Chondrocyte (in vitro differentiated cells): ENCODE measurements at regions not wholly inside any gene's neighbourhood (a gene's known extent, or its start where the extent isn't known, plus 50 kb on each side); places are given as distances from the start of the nearest gene placed in this dataset.

Experiments
- DNase-seq: peaks from one replicate; pipeline ENCODE4 v3.0.0; 2021; ENCODE audit warnings: mixed read lengths, low spot score
- H3K27ac Mint-ChIP-seq: one replicate; pipeline ENCODE4 v1.8.0; 2021; ENCODE audit warnings: mild to moderate bottlenecking, moderate library complexity, mixed read lengths; ENCODE audit not compliant: unreplicated experiment
- H3K27me3 Mint-ChIP-seq: 2 replicates; pipeline ENCODE4 v1.8.0; 2021; ENCODE audit warnings: low read depth, mixed read lengths
- H3K36me3 Mint-ChIP-seq: 2 replicates; pipeline ENCODE4 v1.8.0; 2021; ENCODE audit warnings: low read depth, mixed read lengths
- H3K4me1 Mint-ChIP-seq: 2 replicates; pipeline ENCODE4 v1.8.0; 2021; ENCODE audit warnings: low read depth, mild to moderate bottlenecking, mixed read lengths
- H3K4me3 Mint-ChIP-seq: one replicate; pipeline ENCODE4 v1.8.0; 2021; ENCODE audit warnings: mild to moderate bottlenecking, moderate library complexity, mixed read lengths; ENCODE audit not compliant: unreplicated experiment
- H3K9me3 Mint-ChIP-seq: 2 replicates; pipeline ENCODE4 v1.8.0; 2021; ENCODE audit warnings: low read depth, mixed read lengths
- TF ChIP-seq, protein P1 (sequence below): fragments of 200-600 bp; sonication (generic); IDR thresholded peaks from 2 replicates; pipeline ENCODE4 v1.5.0; 2021; ENCODE audit warnings: antibody characterized with exemption, mild to moderate bottlenecking, moderate library complexity

DNA sequence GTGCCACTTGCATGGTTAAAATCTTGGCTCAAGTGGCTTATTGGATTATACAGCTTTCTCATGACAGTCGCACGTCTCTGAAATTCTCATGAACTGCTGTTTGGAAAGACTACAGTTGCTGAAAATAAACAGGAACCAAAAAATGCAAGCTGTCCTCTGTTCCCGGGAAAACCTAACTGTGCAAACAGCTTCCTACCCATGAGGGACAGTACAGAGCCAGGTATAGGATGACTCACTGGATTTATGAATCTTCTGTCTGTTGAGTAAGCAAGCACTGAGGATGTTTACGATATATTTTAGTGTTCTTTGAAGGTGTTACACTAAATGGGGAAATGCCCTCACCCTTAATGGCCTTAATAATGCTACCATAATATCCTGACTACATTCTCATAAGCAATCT lies 380.3 kb upstream of the TNC start:
- Mint-ChIP-seq H3K36me3 (no peaks in the 10 kb centered on the region), H3K4me3 (no peak overlapping the region), H3K27me3 (no peaks in the 10 kb centered on the region), H3K27ac (no peak overlapping the region), H3K4me1 (peaks cover 17% of the 10 kb centered on the region), H3K9me3 (no peaks in the 10 kb centered on the region)
- DNase-seq: no peak
- TF ChIP-seq, protein P1, sequence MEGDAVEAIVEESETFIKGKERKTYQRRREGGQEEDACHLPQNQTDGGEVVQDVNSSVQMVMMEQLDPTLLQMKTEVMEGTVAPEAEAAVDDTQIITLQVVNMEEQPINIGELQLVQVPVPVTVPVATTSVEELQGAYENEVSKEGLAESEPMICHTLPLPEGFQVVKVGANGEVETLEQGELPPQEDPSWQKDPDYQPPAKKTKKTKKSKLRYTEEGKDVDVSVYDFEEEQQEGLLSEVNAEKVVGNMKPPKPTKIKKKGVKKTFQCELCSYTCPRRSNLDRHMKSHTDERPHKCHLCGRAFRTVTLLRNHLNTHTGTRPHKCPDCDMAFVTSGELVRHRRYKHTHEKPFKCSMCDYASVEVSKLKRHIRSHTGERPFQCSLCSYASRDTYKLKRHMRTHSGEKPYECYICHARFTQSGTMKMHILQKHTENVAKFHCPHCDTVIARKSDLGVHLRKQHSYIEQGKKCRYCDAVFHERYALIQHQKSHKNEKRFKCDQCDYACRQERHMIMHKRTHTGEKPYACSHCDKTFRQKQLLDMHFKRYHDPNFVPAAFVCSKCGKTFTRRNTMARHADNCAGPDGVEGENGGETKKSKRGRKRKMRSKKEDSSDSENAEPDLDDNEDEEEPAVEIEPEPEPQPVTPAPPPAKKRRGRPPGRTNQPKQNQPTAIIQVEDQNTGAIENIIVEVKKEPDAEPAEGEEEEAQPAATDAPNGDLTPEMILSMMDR: no peak

DNA sequence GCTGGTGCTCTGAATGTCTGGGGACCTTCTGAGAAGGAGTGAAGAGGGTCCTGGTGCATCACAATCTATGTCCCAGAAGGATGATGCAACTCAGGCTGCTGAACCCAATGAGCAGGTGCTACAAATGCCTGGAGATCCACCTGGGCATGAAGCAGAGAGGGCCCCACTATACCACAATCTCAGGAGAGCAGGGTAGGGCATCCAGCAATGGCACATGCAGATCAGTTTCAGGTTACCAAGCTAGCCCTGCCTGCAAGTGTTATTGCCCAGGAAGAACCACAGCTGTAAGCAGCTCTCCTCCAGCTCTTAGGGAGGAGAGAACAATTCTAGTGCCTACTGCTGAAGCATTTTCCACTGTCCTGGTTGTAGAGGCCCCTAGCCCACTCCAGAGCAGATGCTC lies 389.2 kb upstream of the TNC start:
- no peaks in the 10 kb centered on the region for H3K27me3 Mint-ChIP-seq

DNA sequence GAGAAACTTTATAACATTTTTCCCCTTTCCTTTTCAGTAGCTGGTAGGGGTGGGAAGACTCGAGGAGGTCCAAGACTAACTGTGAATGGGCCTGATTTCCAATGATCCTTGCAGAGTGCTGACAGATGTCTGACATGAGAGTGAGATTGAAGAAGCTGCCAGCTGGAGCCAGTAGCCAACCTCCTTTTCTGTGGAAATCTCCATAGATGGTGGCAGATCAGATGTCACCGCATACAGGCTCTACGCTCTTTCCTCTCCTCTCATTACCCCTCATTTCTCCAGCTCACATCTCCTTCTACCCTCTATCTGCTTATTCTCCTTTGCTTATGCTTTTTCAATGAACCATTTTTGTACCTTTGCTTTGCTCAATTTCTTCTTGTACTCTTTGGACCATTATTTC lies 395.2 kb upstream of the TNC start:
- no peak overlapping the region for H3K4me3 Mint-ChIP-seq
- peaks cover 3% of the 10 kb centered on the region for H3K9me3 Mint-ChIP-seq
- H3K36me3 Mint-ChIP-seq: no peaks in the 10 kb centered on the region
- no peaks in the 10 kb centered on the region for H3K27me3 Mint-ChIP-seq
- TF ChIP-seq, protein P1: no peak
- H3K27ac Mint-ChIP-seq: no peak overlapping the region
- no peak for DNase-seq
- H3K4me1 Mint-ChIP-seq: peaks cover 11% of the 10 kb centered on the region

More for the DNA sequence above, 389.2 kb upstream of the TNC start:
- no peak for DNase-seq
- Mint-ChIP-seq H3K36me3 (no peaks in the 10 kb centered on the region), H3K9me3 (peaks cover 13% of the 10 kb centered on the region), H3K4me1 (no peaks in the 10 kb centered on the region), H3K27ac (no peak overlapping the region), H3K4me3 (no peak overlapping the region)
- TF ChIP-seq, protein P1: no peak

DNA sequence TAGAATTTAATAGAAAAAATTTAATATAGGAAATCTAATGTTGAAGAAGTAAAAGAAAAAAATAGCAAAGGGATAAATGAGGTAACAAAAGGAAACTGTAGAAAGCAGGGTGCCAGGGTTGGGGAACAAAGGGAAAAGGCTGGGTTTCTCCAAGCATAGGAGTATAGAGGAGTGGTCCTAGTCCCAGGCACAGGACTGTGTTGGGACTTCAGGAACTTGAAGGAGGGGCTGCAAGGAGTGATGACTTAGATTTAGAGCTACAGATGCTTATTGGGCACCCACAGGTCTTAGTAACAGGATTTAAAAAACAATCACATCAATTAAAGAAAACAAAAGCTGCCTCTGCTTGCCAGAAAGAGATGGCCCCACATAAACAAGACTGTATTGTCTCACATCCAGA lies 396.5 kb upstream of the TNC start:
- H3K27me3 Mint-ChIP-seq: no peaks in the 10 kb centered on the region
- no peak overlapping the region for H3K4me3 Mint-ChIP-seq
- H3K27ac Mint-ChIP-seq: no peak overlapping the region
- no peaks in the 10 kb centered on the region for H3K9me3 Mint-ChIP-seq
- no peaks in the 10 kb centered on the region for H3K36me3 Mint-ChIP-seq
- TF ChIP-seq, protein P1: no peak
- H3K4me1 Mint-ChIP-seq: peaks cover 11% of the 10 kb centered on the region
- no peak for DNase-seq

DNA sequence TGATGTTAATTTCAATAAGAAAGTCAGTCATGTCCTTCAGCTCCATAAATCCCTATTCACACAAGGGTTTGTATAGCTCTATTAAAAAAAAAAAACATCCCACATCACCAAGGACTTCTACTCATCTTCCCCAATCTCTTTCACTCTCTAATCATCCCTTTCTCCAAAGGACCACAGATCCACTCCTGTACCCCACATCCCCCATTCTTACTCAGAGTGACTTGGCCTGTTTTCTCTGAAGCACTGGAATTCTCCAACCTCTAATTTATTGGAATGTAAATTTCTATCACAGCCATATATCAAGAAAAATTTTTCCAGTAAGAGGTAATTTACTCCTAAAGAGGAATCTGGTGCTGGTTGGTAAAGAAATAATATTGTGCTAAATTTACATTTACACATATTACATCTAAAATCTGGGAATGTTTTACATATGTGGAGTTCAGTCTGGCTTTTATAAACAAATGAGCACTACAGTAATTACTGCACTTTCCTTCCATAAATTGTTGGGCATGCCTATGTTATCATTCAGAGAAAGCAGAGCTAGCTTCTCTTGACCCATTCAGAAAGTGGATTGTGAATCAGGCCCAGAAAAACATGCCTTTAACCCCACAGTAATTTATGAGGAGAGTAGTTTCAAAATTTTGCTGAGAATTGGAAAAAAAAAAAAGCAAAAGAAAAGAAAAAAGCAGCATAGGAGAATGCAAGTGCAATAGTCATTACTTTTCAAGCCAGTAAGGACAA lies 399.5 kb upstream of the TNC start:
- no peaks in the 10 kb centered on the region for H3K9me3 Mint-ChIP-seq
- H3K4me1 Mint-ChIP-seq: peaks cover 10% of the 10 kb centered on the region
- no peak for DNase-seq
- no peaks in the 10 kb centered on the region for H3K36me3 Mint-ChIP-seq
- H3K4me3 Mint-ChIP-seq: no peak overlapping the region
- no peaks in the 10 kb centered on the region for H3K27me3 Mint-ChIP-seq
- peak overlapping the region; percentile 27 for H3K27ac Mint-ChIP-seq
- TF ChIP-seq, protein P1: no peak
